DND-41 (cell line): ENCODE measurements at regions not wholly inside any gene's neighbourhood (a gene's known extent, or its start where the extent isn't known, plus 50 kb on each side); places are given as distances from the start of the nearest gene placed in this dataset.

ENCODE experiments used
- ATAC-seq: fragments of 200-7000 bp; cut with Tn5 transposase; 3 replicates; pipeline ENCODE4 v1.9.1; 2021; ENCODE audit warnings: low read depth; ENCODE audit not compliant: insufficient read depth
- DNase-seq: peaks from one replicate; pipeline ENCODE4 v3.0.0-alpha.2; 2020
- H2AFZ ChIP-seq: 2 replicates; pipeline ENCODE4 v1.6.0; 2012; ENCODE audit warnings: low read depth, low read length
- H3K27ac ChIP-seq: 2 replicates; pipeline ENCODE4 v1.5.1; 2012; ENCODE audit warnings: low read length, inconsistent platforms
- H3K27me3 ChIP-seq: fragments of 200-600 bp; sonication (generic); 2 replicates; pipeline ENCODE4 v1.6.0; 2012; ENCODE audit warnings: low read length, mild to moderate bottlenecking, inconsistent platforms; ENCODE audit not compliant: insufficient read depth, poor library complexity
- H3K36me3 ChIP-seq: 2 replicates; pipeline ENCODE4 v1.5.1; 2012; ENCODE audit warnings: low read length, inconsistent platforms; ENCODE audit not compliant: insufficient read depth
- H3K4me1 ChIP-seq: 2 replicates; pipeline ENCODE4 v1.5.1; 2012; ENCODE audit warnings: mild to moderate bottlenecking, low read length; ENCODE audit not compliant: insufficient read depth
- H3K4me2 ChIP-seq: 2 replicates; pipeline ENCODE4 v1.6.0; 2012; ENCODE audit warnings: mild to moderate bottlenecking, moderate library complexity, low read length, inconsistent platforms; ENCODE audit not compliant: insufficient read depth
- H3K4me3 ChIP-seq, 2 experiments: fragments of 200-600 bp in 1 of 2; shearing (Covaris generic) in 1 of 2; 2 replicates each; pipeline ENCODE4 v1.5.1; 2012 to 2016; ENCODE audit warnings: inconsistent platforms in 2 of 2, low read length in 2 of 2, mild to moderate bottlenecking in 2 of 2, low read depth in 1 of 2, moderate library complexity in 1 of 2
- H3K79me2 ChIP-seq: 2 replicates; pipeline ENCODE4 v1.6.0; 2012; ENCODE audit warnings: low read length, inconsistent platforms; ENCODE audit not compliant: insufficient read depth
- H3K9ac ChIP-seq: 2 replicates; pipeline ENCODE4 v1.6.0; 2012; ENCODE audit warnings: low read depth, mild to moderate bottlenecking, inconsistent platforms, low read length, moderate library complexity
- H3K9me3 ChIP-seq: 2 replicates; pipeline ENCODE4 v1.5.1; 2012; ENCODE audit warnings: low read length, moderate library complexity, mild to moderate bottlenecking, inconsistent platforms; ENCODE audit not compliant: insufficient read depth, severe bottlenecking
- H4K20me1 ChIP-seq: 2 replicates; pipeline ENCODE4 v1.6.0; 2012; ENCODE audit warnings: low read length; ENCODE audit not compliant: insufficient read depth
- CTCF ChIP-seq: IDR thresholded peaks from 2 replicates; pipeline ENCODE4 v1.5.1; 2012; ENCODE audit warnings: borderline replicate concordance, low read length, moderate library complexity, mild to moderate bottlenecking; ENCODE audit not compliant: poor library complexity, severe bottlenecking; ENCODE audit errors: extremely low read depth
- EZH2 ChIP-seq: IDR thresholded peaks from 3 replicates; pipeline ENCODE4 v1.6.1; 2012; ENCODE audit warnings: borderline replicate concordance, low read depth, mild to moderate bottlenecking, moderate library complexity, low read length, inconsistent platforms; ENCODE audit not compliant: severe bottlenecking

- Histone ChIP-seq H3K4me1 (no peaks in the 10 kb centered on the region), H3K4me2 (no peak overlapping the region), H3K27me3 (no peaks in the 10 kb centered on the region), H3K9me3 (no peaks in the 10 kb centered on the region), H3K27ac (no peak overlapping the region), H3K36me3 (no peaks in the 10 kb centered on the region), H3K9ac (no peak overlapping the region), H3K4me3 (no peak overlapping the region), H4K20me1 (no peaks in the 10 kb centered on the region), H2AFZ (no peak overlapping the region), H3K79me2 (no peaks in the 10 kb centered on the region)
- DNase-seq (no peak), ATAC-seq (no peak)
- no peak for TF ChIP-seq EZH2
- TF ChIP-seq CTCF, result no peak
Measured at GRCh38 chr12:114302606-114303315, 103.2 kb downstream of the TBX5 start.

GRCh38 chr12:114302117-114302516 is 103.8 kb downstream of the TBX5 start:
- no peak overlapping the region for H3K4me2 ChIP-seq
- H2AFZ ChIP-seq, result no peak overlapping the region
- no peak overlapping the region for H3K27ac ChIP-seq
- no peaks in the 10 kb centered on the region for H3K27me3 ChIP-seq
- H3K4me1 ChIP-seq, result no peaks in the 10 kb centered on the region
- no peaks in the 10 kb centered on the region for H3K9me3 ChIP-seq
- no peaks in the 10 kb centered on the region for H3K36me3 ChIP-seq
- no peaks in the 10 kb centered on the region for H3K79me2 ChIP-seq
- DNase-seq (no peak), ATAC-seq (no peak)
- no peak overlapping the region for H3K4me3 ChIP-seq
- H3K9ac ChIP-seq, result no peak overlapping the region
- no peaks in the 10 kb centered on the region for H4K20me1 ChIP-seq
- no peak for TF ChIP-seq EZH2
- no peak for TF ChIP-seq CTCF

GRCh38 chr12:114294303-114294685 is 111.7 kb downstream of the TBX5 start:
- Histone ChIP-seq H3K79me2 (no peaks in the 10 kb centered on the region), H4K20me1 (no peaks in the 10 kb centered on the region), H3K4me1 (no peaks in the 10 kb centered on the region), H2AFZ (no peak overlapping the region), H3K27me3 (no peaks in the 10 kb centered on the region), H3K4me3 (no peak overlapping the region), H3K27ac (no peak overlapping the region), H3K36me3 (no peaks in the 10 kb centered on the region), H3K9ac (no peak overlapping the region), H3K4me2 (no peak overlapping the region), H3K9me3 (no peaks in the 10 kb centered on the region)
- ATAC-seq (no peak), DNase-seq (no peak)
- TF ChIP-seq EZH2 (no peak), CTCF (no peak)
